ENCODE measurements at regions not wholly inside any gene's neighbourhood (a gene's known extent, or its start where the extent isn't known, plus 50 kb on each side); places are given as distances from the start of the nearest gene placed in this dataset.

DNA sequence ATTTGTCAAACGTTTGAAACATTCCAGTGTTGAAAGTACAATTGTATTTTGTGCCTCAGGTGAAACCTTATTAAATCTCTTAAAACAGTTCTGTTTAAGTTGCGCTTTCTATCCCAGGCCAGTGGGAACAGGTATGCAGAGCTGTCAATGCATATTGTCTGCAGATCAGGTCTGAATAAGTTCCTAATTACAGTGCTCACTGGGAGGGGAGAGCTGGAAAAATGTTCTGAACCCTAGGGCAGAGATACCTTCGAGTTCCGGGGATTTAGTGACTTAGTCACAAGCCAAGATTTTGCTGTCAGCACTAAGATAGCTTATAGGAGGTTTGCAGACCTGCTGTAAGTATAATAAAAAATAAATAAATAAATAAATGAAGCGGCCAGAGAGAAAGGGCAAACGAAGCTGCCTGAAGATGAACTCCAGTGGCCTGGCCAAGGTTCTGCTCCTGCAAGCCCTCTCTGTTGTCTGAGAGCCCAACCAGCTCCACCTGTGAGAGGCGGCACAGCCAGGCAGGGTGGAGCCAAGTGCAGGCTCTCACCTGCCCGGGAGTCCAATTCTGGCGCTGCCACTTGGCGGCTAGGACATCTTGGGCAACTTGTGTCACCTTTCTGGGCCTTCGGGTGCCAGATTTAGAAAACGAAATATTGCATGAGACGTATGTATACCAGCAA is 97.9 kb upstream of the SLC7A1 start:
- H3K27me3 ChIP-seq (ENCODE audit: control insufficient read depth in 2 of 2, insufficient read depth in 2 of 2, low read length in 2 of 2): peaks cover 3 to 6% of the 10 kb centered on the region in 2 experiments
- H3K4me2 ChIP-seq (ENCODE audit: insufficient read depth, low read length): no peak overlapping the region
- FAIRE-seq (no peak), DNase-seq (ENCODE audit: low read depth, low spot score) (no peak)
- no peaks in the 10 kb centered on the region for H3K4me1 ChIP-seq (ENCODE audit: control insufficient read depth, extremely low read depth, insufficient read depth, low read length)
- no peaks in the 10 kb centered on the region for H4K20me1 ChIP-seq (replicated peaks; ENCODE audit: control insufficient read depth, extremely low read depth, insufficient read depth, low read length)
- H2AFZ ChIP-seq (ENCODE audit: low read depth, low read length): no peak overlapping the region
- POLR2A ChIA-PET: no interaction called here
- no peaks in the 10 kb centered on the region for H3K9me3 ChIP-seq (replicated peaks; ENCODE audit: control insufficient read depth, insufficient read depth, low read length)
- dilution Hi-C loops (cut with MboI; ENCODE audit: extremely low pct_ligation_motif_present, low sequenced_read_pairs) (no loop called here), intact Hi-C loops (cut with micrococcal nuclease) (no loop called here)
- no peak overlapping the region for H3K9ac ChIP-seq (replicated peaks; ENCODE audit: extremely low read depth, insufficient read depth, low read length)
- no peaks in the 10 kb centered on the region for H3K79me2 ChIP-seq (ENCODE audit: control insufficient read depth, insufficient read depth, low read length)
- TF ChIP-seq POLR2A (IDR thresholded peaks at IDR 0.05; ENCODE audit: low read depth, low read length) (no peak), MYC (IDR thresholded peaks at IDR 0.05; ENCODE audit: low read depth, low read length) (no peak), EZH2 (IDR thresholded peaks at IDR 0.05; ENCODE audit: borderline replicate concordance, low read depth, low read length, severe bottlenecking) (no peak), JUN (IDR thresholded peaks at IDR 0.05; ENCODE audit: borderline replicate concordance, insufficient read depth, insufficient read length, low read depth) (no peak), POLR2AphosphoS5 (IDR thresholded peaks at IDR 0.05; ENCODE audit: insufficient read depth, low read depth, low read length) (no peak), GATA2 (IDR thresholded peaks at IDR 0.05; ENCODE audit: insufficient read depth, insufficient read length, low read depth, low read length) (no peak), FOS (IDR thresholded peaks at IDR 0.05; ENCODE audit: borderline replicate concordance, insufficient read depth, low read length) (no peak)
- TF ChIP-seq, protein P1, sequence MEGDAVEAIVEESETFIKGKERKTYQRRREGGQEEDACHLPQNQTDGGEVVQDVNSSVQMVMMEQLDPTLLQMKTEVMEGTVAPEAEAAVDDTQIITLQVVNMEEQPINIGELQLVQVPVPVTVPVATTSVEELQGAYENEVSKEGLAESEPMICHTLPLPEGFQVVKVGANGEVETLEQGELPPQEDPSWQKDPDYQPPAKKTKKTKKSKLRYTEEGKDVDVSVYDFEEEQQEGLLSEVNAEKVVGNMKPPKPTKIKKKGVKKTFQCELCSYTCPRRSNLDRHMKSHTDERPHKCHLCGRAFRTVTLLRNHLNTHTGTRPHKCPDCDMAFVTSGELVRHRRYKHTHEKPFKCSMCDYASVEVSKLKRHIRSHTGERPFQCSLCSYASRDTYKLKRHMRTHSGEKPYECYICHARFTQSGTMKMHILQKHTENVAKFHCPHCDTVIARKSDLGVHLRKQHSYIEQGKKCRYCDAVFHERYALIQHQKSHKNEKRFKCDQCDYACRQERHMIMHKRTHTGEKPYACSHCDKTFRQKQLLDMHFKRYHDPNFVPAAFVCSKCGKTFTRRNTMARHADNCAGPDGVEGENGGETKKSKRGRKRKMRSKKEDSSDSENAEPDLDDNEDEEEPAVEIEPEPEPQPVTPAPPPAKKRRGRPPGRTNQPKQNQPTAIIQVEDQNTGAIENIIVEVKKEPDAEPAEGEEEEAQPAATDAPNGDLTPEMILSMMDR (IDR thresholded peaks at IDR 0.05; ENCODE audit: extremely low read depth in 1 of 2, insufficient read depth in 1 of 2, low read depth in 1 of 2, low read length in 2 of 2): no peak
- TF ChIP-seq, protein P2, sequence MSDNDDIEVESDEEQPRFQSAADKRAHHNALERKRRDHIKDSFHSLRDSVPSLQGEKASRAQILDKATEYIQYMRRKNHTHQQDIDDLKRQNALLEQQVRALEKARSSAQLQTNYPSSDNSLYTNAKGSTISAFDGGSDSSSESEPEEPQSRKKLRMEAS (IDR thresholded peaks at IDR 0.05; ENCODE audit: insufficient read depth, insufficient read length): no peak
- no peak overlapping the region for H3K27ac ChIP-seq (ENCODE audit: insufficient read depth, low read depth, low read length)
- BruUV-seq (replicated peaks): no TSS peak
- H3K9me1 ChIP-seq (replicated peaks; ENCODE audit: control insufficient read depth, extremely low read depth, insufficient read depth, low read length): no peaks in the 10 kb centered on the region
- CTCF ChIA-PET: interaction anchor here (1.2 to 1.7 kb wide), 2 partner anchors 129 to 185 kb away, joined by 4 to 5 read pairs; no protein-coding TSS in a partner anchor
- H3K4me3 ChIP-seq (replicated peaks in 1 of 3; ENCODE audit: insufficient read depth in 1 of 3, low read depth in 1 of 3, low read length in 3 of 3): no peak overlapping the region
- no peaks in the 10 kb centered on the region for H3K36me3 ChIP-seq (ENCODE audit: control insufficient read depth in 2 of 2, extremely low read depth in 1 of 2, insufficient read depth in 2 of 2, low read length in 2 of 2)
